ENCODE measurements at regions not wholly inside any gene's neighbourhood (a gene's known extent, or its start where the extent isn't known, plus 50 kb on each side); places are given as distances from the start of the nearest gene placed in this dataset.
"Not testable (repeated sequence)": the region's sequence is repeated elsewhere in the genome, so short reads cannot be mapped to it uniquely, and the experiment has no call there.

DNA sequence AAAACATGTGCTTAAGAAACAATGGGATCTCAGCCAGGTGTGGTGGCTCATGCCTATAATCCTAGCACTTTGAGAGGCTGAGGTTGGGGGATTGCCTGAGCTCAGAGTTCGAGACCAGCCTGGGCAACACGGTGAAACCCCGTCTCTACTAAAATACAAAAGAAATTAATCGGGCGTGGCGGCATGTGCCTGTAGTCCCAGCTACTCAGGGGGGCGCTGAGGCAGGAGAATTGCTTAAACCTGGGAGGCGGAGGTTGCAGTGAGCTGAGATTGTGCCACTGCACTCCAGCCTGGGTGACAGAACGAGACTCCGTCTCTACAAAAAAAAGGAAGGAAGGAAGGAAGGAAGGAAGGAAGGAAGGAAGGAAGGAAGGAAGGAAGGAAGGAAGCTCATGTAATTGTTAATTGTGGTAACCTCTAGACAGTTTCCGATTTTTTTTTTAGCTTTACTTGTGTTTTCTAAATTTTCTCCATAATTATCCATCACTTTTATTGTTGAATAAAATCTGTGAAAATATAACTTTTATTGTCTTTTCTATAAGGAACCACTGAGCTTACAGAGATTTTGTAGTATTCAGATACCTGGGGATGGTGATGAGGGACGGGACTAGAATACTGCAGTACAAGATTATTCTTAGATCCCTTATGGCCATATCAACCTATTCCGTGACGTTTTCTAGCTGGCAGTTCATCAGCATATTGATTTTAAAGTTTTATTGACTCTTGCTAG, 506.9 kb downstream of the NR2F2 start:
- Mint-ChIP-seq H3K27ac (no peak overlapping the region), H3K9me3 (peaks cover 8% of the 10 kb centered on the region), H3K36me3 (no peaks in the 10 kb centered on the region), H3K4me3 (no peak overlapping the region), H3K4me1 (no peaks in the 10 kb centered on the region)
- DNase-seq (ENCODE audit: low spot score in 2 of 2) (no peak), ATAC-seq (no peak)

DNA sequence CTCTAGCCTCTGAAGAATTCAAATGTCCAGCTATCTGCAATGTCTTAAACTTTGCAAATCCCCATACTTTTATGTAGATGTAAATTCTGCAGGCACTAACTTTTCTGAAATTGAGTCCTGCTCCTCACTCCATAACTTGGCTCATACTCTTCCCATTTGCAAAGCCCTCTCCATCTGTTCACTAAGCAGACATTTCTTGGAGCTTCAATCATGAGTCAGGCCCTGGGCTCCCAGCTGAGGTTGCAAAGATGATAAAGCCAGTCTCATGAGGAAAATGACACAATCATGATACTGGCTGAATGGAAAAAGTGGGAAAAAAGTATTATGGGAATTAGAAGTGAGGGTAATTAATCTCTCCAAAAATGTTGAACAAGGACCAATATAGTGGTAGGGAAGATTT, 507.6 kb downstream of the NR2F2 start:
- Mint-ChIP-seq H3K27ac (no peak overlapping the region), H3K36me3 (no peaks in the 10 kb centered on the region)

DNA sequence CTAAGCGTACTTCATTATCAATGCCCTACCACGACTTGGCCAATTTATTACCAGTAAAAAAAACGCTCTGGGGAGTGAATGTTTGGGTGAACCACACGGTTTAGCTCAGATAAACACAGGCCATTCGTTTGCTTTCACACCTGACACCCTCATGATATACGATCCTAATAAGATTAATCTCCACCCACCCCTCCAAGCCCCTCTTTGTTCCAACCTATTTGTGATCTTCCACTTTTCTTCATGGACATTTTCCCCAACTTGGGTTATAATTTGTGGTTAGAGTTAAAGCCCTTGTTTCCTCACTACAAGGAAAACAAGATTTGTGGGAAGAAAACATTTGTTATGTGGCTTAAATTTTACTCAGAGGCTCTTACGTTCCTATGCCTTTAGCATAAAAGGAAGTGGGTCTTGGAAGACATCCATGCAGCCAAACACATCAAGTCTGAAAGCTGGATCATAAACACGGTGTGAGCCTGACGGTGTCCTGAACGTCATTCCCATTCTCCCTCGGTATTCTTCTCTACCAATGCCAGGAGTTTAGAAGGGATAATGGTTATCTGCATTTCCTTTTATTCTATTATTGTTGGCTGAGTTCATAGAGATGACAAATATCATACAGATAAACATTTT, 518.9 kb downstream of the NR2F2 start:
- no peak overlapping the region for H3K27ac Mint-ChIP-seq
- H3K36me3 Mint-ChIP-seq, result no peaks in the 10 kb centered on the region
- no peak for ATAC-seq
- no peak for DNase-seq (ENCODE audit: low spot score in 2 of 2)
- no peaks in the 10 kb centered on the region for H3K4me1 Mint-ChIP-seq
- no peak overlapping the region for H3K4me3 Mint-ChIP-seq
- H3K9me3 Mint-ChIP-seq, result peaks cover 27% of the 10 kb centered on the region

More for the DNA sequence above, 507.6 kb downstream of the NR2F2 start:
- peaks cover 10% of the 10 kb centered on the region for H3K9me3 Mint-ChIP-seq
- no peak overlapping the region for H3K4me3 Mint-ChIP-seq
- H3K4me1 Mint-ChIP-seq, result no peaks in the 10 kb centered on the region
- DNase-seq (ENCODE audit: low spot score in 2 of 2) (no peak), ATAC-seq (no peak)

DNA sequence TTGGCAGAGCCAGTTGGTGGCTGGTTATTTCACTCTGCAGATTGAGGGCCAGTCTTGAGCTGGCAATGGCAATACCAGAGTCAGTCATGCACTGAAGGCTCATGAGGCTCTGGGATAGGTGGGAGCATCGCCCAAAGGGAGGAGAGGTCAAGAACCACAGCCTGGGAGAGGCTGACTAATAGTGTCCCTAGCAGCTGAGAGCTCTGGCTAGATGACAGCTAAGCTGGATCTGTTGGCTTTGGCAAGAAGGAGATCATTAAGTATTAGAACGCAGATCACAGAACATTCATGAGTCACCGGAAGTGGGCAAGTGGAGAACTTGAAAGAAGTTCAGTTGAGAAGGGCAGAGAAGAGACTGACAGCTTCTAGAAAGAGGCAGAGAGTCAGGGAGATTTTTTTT, 521.1 kb downstream of the NR2F2 start:
- Mint-ChIP-seq H3K27ac (no peak overlapping the region), H3K9me3 (peaks cover 22% of the 10 kb centered on the region), H3K4me1 (no peaks in the 10 kb centered on the region), H3K36me3 (no peaks in the 10 kb centered on the region), H3K4me3 (no peak overlapping the region)
- ATAC-seq (no peak), DNase-seq (ENCODE audit: low spot score in 2 of 2) (no peak)

DNA sequence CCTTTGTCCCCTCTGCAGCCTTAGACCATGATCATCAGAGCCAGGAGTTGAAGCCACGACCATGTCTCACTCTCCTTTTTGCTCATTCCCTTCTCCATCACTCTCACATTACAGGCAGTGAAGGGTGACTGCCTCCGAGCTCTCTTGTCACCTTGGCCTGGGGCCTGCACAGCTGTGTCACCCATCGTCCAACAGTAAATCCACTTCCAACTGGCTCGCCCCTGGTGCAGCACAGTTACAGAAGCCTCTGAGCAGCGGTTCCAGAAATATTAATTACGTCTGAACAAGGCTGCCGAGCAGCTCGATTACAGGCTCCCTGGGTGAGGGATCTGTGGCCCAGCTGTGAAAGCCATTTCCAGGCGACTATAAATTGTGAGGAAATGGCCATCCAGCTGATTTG, 528.2 kb downstream of the NR2F2 start:
- ATAC-seq, result no peak
- Mint-ChIP-seq H3K4me1 (no peaks in the 10 kb centered on the region), H3K36me3 (no peaks in the 10 kb centered on the region), H3K9me3 (peaks cover 7% of the 10 kb centered on the region), H3K4me3 (no peak overlapping the region), H3K27ac (no peak overlapping the region)
- DNase-seq (ENCODE audit: low spot score in 2 of 2), result no peak

DNA sequence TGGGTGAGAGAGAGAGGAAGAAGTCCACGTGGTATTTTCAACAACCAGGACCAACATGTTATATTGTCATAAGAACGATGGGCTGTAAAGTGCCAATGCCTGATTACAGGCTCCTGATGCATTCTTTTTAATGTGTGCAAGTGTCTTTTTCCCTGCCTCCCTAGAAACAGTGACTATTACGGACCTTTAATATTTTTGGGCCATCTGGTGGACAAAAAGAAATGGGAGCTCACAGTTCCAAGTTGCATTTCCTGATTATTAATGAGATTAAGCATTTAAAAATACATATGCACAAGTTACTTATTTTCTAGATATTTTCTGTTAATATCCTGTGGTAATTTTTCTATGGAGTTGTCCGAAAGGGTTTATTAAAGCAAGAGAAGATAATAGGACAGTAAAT, 530.2 kb downstream of the NR2F2 start:
- H3K27ac Mint-ChIP-seq, result no peak overlapping the region
- H3K9me3 Mint-ChIP-seq, result peaks cover 11% of the 10 kb centered on the region
- no peak overlapping the region for H3K4me3 Mint-ChIP-seq
- H3K36me3 Mint-ChIP-seq, result no peaks in the 10 kb centered on the region
- ATAC-seq, result no peak
- DNase-seq (ENCODE audit: low spot score in 2 of 2), result no peak
- H3K4me1 Mint-ChIP-seq, result no peaks in the 10 kb centered on the region

DNA sequence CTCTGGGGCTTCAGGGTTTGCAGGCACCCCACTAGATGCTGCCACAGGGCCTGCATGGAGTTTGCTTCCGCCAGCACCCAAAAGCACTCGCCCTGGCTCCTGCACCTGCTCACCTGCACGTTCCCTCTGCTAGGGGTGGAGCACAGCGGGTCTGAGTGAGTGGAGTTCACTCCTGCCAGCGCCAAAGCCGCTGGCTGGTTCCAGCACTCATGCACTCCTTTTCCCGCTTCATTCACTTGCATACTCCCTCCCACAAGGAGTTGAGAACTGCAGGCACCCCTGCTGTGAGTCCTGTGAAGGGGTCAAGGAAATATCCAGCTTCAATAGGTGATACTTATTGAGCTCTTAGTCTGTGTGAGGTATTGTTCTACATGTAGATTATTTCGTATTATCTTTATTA, 537.5 kb downstream of the NR2F2 start:
- Mint-ChIP-seq H3K27ac (no peak overlapping the region), H3K4me3 (no peak overlapping the region), H3K4me1 (no peaks in the 10 kb centered on the region), H3K36me3 (no peaks in the 10 kb centered on the region), H3K9me3 (peaks cover 10% of the 10 kb centered on the region)
- DNase-seq (ENCODE audit: low spot score in 2 of 2) (no peak), ATAC-seq (no peak)

DNA sequence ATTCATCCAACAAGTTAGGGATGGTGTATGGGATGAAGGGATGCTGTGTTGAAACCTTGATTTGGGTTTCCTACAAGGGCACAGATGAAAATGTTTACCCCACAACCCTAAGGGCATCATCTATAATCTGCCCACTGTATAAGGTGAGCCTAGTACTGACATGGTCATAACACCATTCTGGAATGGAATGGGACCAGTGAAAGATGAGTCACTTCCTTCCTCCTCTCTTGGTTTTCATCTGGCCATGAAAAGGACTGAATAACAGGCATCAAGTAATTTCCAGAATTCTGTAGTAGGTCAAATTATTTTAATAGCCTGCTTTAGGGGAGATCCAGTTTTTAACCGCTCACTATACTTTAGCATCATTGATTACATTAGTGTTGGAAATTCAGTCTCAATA, 538.6 kb downstream of the NR2F2 start:
- peaks cover 14% of the 10 kb centered on the region for H3K9me3 Mint-ChIP-seq
- no peak overlapping the region for H3K4me3 Mint-ChIP-seq
- no peak for DNase-seq (ENCODE audit: low spot score in 2 of 2)
- H3K4me1 Mint-ChIP-seq, result no peaks in the 10 kb centered on the region
- H3K27ac Mint-ChIP-seq, result no peak overlapping the region
- no peaks in the 10 kb centered on the region for H3K36me3 Mint-ChIP-seq
- ATAC-seq, result no peak

DNA sequence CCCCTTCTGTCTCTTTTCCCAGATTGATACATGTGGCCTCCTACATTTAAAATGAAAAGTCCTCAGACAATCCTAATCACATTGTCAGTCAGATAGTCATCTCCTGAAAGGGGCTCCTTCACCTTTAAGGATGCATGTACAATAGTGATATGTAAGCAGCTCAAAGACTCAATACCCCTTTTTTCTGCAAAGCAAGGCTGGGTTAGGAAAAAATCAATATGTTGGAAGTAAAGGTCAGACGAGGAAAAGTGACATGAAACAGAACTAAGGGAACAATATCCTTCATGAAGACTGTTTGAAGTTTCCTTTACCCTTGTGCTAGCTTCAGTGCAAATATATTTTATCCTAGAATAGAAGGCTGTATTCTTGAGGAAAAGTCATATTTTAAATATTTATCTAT, 539.3 kb downstream of the NR2F2 start:
- ATAC-seq, result no peak
- Mint-ChIP-seq H3K4me1 (no peaks in the 10 kb centered on the region), H3K4me3 (no peak overlapping the region), H3K9me3 (peaks cover 14% of the 10 kb centered on the region), H3K27ac (no peak overlapping the region), H3K36me3 (no peaks in the 10 kb centered on the region)
- no peak for DNase-seq (ENCODE audit: low spot score in 2 of 2)

DNA sequence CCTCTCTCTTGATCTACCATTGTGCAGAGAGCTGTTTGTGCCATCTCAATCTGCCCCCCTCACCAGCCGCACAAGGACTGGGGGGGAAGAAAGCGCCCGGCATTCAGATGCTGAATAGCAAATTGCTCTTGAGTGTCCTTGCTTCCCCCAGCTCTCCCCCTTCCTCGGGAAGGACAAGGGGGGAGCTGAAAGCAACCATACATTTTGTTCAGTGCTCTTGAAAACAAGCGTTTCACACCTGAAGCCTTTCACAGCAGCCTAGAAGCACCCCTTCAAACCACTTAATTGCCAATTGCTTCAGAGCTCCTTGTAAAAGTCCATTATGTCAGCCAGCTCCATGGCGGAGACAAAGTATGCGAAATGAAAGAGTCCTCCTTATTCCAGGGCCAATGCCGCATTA, 540.1 kb downstream of the NR2F2 start:
- Mint-ChIP-seq H3K9me3 (peaks cover 14% of the 10 kb centered on the region), H3K4me1 (no peaks in the 10 kb centered on the region), H3K27ac (no peak overlapping the region), H3K4me3 (no peak overlapping the region), H3K36me3 (no peaks in the 10 kb centered on the region)
- DNase-seq (ENCODE audit: low spot score in 2 of 2), result no peak
- no peak for ATAC-seq

DNA sequence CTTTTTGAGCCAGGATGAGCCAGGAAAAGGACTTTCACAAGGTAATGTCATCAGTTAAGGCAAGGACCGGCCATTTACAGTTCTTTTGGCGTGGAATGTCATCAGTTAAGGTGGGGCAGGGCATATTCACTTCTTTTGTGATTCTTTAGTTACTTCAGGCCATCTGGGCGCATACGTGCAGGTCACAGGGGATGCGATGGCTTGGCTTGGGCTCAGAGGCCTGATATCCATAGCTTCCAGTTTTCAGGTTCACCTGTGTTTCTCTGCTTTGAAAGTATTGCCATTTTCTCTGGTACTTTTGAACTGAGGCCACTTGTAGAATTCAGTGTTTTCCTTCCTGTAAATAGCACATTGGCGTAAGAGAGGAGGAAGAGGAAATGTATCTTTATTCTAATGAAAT, 546.9 kb downstream of the NR2F2 start:
- not testable (repeated sequence) for H3K4me3 Mint-ChIP-seq; H3K27ac Mint-ChIP-seq; DNase-seq (ENCODE audit: low spot score in 2 of 2); H3K36me3 Mint-ChIP-seq; H3K9me3 Mint-ChIP-seq; ATAC-seq; H3K4me1 Mint-ChIP-seq

DNA sequence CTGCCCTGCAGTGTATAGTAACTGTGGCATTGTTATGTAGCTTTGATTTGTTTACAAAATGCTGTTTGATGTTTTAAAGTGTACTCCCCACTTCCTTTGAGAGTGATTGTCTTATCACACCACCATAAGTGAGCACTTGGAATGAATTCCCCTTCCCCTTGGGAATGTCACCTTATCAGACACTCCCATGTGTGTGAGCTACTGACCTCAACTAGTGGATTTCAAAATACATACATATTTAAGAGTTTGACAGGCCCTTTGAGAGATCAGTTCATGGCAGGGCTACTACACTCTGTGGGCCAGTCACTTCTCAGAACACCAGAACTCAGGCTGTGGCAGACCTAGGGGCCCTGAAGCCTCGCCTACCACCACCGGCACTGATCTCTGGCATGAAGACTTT, 547.6 kb downstream of the NR2F2 start:
- Mint-ChIP-seq H3K4me1 (no peaks in the 10 kb centered on the region), H3K27ac (no peak overlapping the region), H3K4me3 (no peak overlapping the region), H3K36me3 (no peaks in the 10 kb centered on the region), H3K9me3 (peaks cover 11% of the 10 kb centered on the region)
- ATAC-seq (no peak), DNase-seq (ENCODE audit: low spot score in 2 of 2) (no peak)

DNA sequence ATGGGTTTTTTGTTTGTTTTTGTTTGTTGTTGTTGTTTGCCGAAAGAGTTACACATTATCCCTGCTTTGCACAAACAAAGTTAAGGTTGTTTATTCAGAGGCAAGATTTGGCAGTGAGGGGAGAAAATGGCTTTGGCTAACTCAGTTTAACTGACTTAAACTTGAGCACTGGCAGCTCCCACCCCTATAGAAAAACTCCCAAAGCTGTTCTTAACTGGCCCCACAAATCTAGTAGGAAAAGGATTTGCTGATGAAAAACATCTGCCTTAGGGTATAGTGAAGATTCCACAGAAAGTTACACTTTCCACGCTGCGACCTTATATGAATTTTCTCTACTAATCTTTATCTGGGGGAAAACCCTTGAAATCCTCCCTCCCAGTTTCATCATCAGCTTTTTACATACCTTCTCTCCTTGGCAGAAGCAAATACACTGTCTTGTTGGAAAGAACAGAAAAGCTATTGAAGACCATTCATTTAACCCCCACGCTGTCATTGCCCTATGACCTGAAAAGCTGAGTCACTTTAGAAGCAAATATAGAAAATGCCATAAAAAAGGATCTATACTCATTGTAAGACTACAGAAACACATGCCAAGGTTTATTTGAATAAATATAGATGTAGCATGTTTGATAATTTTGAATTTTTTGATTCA, 551.7 kb downstream of the NR2F2 start:
- peaks cover 7% of the 10 kb centered on the region for H3K9me3 Mint-ChIP-seq
- no peak overlapping the region for H3K4me3 Mint-ChIP-seq
- H3K27ac Mint-ChIP-seq, result no peak overlapping the region
- ATAC-seq (no peak), DNase-seq (ENCODE audit: low spot score in 2 of 2) (no peak)
- no peaks in the 10 kb centered on the region for H3K4me1 Mint-ChIP-seq
- no peaks in the 10 kb centered on the region for H3K36me3 Mint-ChIP-seq

DNA sequence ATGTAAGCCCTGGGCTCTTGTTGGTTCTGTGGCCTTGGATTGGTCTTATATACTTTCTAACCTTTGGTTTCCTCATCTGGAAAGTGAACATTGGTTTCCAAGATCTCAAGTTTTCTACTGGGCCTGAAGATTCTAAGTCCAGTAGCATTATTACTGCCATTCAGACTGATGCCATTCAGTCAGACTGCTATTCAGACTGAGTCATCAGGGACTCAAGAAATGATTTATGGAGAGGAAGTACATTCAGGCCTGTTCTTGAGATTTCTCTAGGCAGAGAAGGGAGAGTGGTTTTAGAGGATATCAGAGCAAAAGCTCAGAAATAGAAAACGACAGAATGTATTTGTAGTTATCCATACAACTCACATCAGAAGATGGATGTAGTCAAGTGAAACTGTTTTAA, 557.2 kb downstream of the NR2F2 start:
- ATAC-seq (peak; percentile 48), DNase-seq (ENCODE audit: low spot score in 2 of 2) (no peak)
- Mint-ChIP-seq H3K4me3 (no peak overlapping the region), H3K9me3 (peaks cover 5% of the 10 kb centered on the region), H3K4me1 (no peaks in the 10 kb centered on the region), H3K36me3 (no peaks in the 10 kb centered on the region), H3K27ac (no peak overlapping the region)

DNA sequence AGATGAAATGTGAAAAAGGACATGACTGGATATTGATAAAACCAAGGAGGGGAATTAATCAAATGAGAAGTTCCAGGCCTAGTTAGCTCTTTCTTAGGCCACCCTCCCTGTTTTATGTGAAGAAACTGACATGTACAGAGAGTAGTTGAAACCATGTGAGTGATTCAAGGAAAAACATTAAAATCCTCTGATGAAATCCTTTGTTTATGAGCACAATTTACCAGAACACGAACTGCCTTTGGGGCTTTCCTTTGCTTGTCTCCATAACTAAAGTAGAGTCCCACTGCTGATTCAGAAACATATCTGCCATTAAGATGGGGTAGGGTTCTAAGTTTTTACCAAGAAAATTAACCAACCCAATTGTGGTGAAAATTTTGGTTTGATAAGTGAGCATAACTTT, 558.3 kb downstream of the NR2F2 start:
- no peaks in the 10 kb centered on the region for H3K36me3 Mint-ChIP-seq
- DNase-seq (ENCODE audit: low spot score in 2 of 2) (no peak), ATAC-seq (no peak)
- H3K27ac Mint-ChIP-seq, result no peak overlapping the region
- H3K9me3 Mint-ChIP-seq, result peaks cover 4% of the 10 kb centered on the region
- no peak overlapping the region for H3K4me3 Mint-ChIP-seq
- H3K4me1 Mint-ChIP-seq, result no peaks in the 10 kb centered on the region

Data from stimulated activated effector memory CD8-positive, alpha-beta T cell treated with anti-CD3 and anti-CD28 coated beads, Interleukin-12 subunit alpha, Interleukin-12 subunit beta, amount 100 ng/mL, for 72 hours (primary cell).